ENCODE measurements at regions not wholly inside any gene's neighbourhood (a gene's known extent, or its start where the extent isn't known, plus 50 kb on each side); places are given as distances from the start of the nearest gene placed in this dataset.

DNA sequence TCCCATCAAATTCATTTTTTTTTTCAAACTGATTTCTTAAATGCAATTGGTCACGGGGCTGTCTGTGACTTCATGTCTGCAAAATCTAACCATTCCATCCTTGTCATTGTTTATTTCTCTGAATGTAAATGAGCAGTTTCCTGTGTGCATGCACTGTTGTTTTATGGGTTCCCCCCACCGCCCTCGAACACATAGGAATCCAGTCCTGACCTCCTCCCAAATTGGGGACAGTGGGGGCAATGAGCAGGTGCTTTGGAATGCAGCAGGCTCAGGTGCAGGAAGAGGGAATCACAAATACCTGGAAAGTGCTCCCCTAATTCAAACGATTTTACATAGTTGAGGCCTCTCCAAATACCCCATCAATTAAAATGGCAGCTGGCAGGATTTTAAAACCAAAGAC lies 62.6 kb upstream of the ESRRB start:
- Mint-ChIP-seq H3K4me1 (peaks cover 7% of the 10 kb centered on the region), H3K36me3 (ENCODE audit: low read depth) (peaks cover 2% of the 10 kb centered on the region), H3K4me3 (no peak overlapping the region), H3K27ac (no peak overlapping the region), H3K27me3 (peaks cover 75% of the 10 kb centered on the region)
- no peak for DNase-seq
- ATAC-seq: no peak
- H3K9me3 ChIP-seq (ENCODE audit: control insufficient read depth, low read length, poor library complexity, severe bottlenecking): no peaks in the 10 kb centered on the region

DNA sequence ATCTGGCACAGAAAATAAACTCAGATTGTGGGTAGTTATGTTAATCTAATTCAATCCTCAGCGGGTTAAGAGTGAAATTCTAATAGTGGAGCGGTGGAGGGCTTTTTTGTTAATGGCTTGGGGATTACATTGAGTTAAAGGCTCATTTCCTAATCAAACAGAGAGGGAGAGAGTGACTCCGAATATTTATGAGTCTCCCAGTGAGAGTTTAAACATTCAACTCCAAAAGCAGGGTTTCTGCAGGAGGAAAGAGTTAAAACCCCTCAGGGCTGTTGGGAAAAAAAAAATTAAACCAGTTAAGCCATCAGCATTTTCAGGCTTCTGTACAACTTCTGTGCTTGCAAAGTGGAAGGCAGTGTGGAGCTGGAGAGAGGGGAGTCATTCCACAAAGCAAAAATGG lies 62.1 kb upstream of the ESRRB start:
- H3K27ac Mint-ChIP-seq: no peak overlapping the region
- DNase-seq (no peak), ATAC-seq (no peak)
- peaks cover 2% of the 10 kb centered on the region for H3K36me3 Mint-ChIP-seq (ENCODE audit: low read depth)
- H3K4me3 Mint-ChIP-seq: no peak overlapping the region
- peaks cover 71% of the 10 kb centered on the region for H3K27me3 Mint-ChIP-seq
- no peaks in the 10 kb centered on the region for H3K9me3 ChIP-seq (ENCODE audit: control insufficient read depth, low read length, poor library complexity, severe bottlenecking)
- peaks cover 7% of the 10 kb centered on the region for H3K4me1 Mint-ChIP-seq

DNA sequence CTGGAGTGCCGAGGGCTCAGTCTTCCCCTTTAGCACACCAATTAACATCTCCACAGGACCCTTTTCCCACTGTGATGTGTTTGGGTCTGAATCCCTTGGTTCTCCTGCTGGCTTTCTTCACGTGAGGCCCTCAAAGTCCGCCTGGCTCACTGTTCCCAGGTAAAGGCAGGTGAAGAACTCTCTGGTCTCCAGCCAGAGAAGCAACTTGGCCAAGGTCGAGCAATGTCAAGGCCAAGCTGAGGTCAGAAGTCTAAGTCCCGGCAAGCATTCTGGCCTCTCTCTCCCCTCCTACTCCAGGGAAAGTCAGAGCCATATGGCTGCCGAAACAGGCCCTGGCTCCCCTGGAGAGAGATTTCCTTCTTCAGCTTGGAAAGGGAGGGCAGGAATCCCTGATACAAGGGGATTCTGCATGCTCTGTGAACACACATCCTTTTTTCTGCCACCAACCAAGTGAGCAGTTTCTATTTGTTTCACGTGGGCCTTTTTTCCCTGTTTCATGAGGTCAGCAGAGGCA lies 61.4 kb upstream of the ESRRB start:
- H3K9me3 ChIP-seq (ENCODE audit: control insufficient read depth, low read length, poor library complexity, severe bottlenecking): no peaks in the 10 kb centered on the region
- Mint-ChIP-seq H3K36me3 (ENCODE audit: low read depth) (peaks cover 2% of the 10 kb centered on the region), H3K27me3 (peaks cover 67% of the 10 kb centered on the region), H3K27ac (no peak overlapping the region), H3K4me3 (no peak overlapping the region), H3K4me1 (peaks cover 7% of the 10 kb centered on the region)
- no peak for DNase-seq
- ATAC-seq: no peak

DNA sequence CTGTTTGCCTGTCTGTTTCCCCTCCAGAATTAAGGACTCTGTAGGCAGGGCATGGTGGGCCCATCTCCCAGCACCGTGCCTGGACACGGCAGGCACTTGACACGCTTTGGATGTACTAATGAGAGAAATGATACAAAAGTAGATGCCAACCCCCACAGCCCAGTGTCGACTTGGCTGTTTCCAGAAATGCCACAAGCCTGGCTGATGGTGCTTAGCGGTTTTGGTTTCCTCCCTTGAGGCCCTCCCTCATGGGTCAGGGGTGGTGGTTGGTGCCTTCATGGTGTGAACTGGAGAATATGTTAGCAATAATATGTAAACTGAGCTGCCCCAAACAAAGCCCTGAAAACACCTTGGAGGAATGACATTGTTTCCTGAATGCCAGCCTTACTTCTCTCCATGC lies 55.5 kb upstream of the ESRRB start:
- H3K4me1 Mint-ChIP-seq: no peaks in the 10 kb centered on the region
- ATAC-seq: no peak
- H3K4me3 Mint-ChIP-seq: no peak overlapping the region
- no peaks in the 10 kb centered on the region for H3K9me3 ChIP-seq (ENCODE audit: control insufficient read depth, low read length, poor library complexity, severe bottlenecking)
- peaks cover 2% of the 10 kb centered on the region for H3K36me3 Mint-ChIP-seq (ENCODE audit: low read depth)
- DNase-seq: no peak
- peaks cover 41% of the 10 kb centered on the region for H3K27me3 Mint-ChIP-seq
- no peak overlapping the region for H3K27ac Mint-ChIP-seq

DNA sequence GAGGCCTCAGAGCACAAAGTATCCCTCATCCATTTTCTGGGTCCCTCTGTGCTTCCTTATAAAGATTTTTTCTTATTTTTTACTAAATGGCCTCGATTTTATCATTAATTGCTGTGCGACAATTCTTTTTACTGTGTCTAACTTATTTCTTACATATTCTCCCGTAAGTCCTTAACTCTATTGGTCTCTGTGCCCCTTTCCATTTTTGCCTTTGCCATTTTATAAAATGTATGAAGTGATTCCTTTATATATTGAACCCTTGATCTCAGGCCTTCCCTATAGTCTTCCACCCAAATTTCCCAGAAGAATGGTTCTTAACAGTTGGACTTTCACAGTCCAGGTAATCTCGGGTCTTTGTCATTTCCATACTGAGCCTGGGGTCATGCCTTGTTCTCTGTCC lies 55.0 kb upstream of the ESRRB start:
- DNase-seq: no peak
- no peak for ATAC-seq
- H3K9me3 ChIP-seq (ENCODE audit: control insufficient read depth, low read length, poor library complexity, severe bottlenecking): no peaks in the 10 kb centered on the region
- H3K27me3 Mint-ChIP-seq: peaks cover 43% of the 10 kb centered on the region
- H3K4me1 Mint-ChIP-seq: no peaks in the 10 kb centered on the region
- peaks cover 2% of the 10 kb centered on the region for H3K36me3 Mint-ChIP-seq (ENCODE audit: low read depth)
- H3K27ac Mint-ChIP-seq: no peak overlapping the region
- no peak overlapping the region for H3K4me3 Mint-ChIP-seq

DNA sequence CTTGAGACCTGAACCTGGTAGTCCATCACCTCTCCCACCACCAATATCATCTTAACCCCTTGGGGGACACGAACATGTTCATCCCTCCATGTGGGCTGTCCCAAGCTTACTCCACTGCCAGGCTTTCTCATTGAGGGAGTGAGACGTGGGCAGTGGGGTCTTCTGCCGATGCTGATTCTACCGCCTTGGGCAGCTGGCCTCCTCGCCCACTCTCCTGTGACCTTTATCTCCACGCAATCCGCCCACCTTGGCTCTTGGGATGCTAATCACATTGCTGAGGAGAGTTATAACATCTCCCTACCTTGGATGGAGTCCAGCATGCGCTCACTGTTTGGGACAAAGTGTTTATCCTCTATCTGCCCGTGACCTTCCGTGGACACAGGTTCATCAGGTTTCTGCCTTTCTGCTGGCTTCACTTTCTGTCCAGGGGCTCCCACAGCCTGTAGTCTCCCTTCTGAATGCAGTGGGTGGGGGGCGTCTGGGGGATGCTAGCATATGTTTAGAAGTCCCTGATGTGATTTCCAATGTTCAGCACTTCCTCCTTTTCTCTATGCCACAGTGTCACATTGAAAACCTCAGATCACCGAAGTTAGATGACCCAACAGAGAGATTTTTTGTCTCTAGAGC lies 53.2 kb upstream of the ESRRB start:
- Mint-ChIP-seq H3K4me1 (no peaks in the 10 kb centered on the region), H3K36me3 (ENCODE audit: low read depth) (peaks cover 2% of the 10 kb centered on the region), H3K27me3 (peaks cover 47% of the 10 kb centered on the region), H3K27ac (no peak overlapping the region), H3K4me3 (no peak overlapping the region)
- H3K9me3 ChIP-seq (ENCODE audit: control insufficient read depth, low read length, poor library complexity, severe bottlenecking): no peaks in the 10 kb centered on the region
- no peak for DNase-seq
- ATAC-seq: no peak

DNA sequence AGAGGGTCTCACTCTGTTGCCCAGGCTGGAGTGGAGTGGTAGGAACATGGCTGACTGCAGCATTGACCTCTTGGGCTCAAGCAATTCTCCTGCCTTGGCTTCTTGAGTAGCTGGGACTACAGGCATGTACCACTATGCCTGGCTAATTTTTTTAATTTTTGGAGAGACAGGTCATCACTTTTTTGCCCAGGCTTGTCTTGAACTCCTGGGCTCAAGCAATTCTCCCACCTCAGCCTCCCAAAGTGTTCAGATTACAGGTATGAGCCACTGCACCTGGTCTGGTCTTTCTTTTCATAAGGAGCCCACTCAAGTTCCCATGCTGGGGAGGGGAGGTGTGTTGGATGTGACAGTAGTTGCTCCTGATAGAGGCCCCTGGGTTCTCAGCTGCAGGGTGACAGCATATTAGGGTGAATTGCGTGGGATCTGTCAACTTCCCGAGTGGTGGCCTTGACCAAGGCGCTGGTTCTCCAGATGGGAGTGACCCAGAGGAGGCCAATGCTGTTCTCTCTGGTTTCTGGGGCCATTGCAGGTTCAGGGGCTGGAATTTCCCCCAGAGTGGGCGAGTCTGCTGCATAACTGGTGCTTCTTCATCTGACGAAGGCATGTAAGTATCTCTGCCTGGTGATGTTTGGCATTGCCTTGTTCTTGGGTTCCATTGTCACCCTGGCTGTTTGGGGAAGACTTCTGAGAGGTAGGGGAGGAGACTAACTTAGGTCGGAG lies 52.4 kb upstream of the ESRRB start:
- no peak overlapping the region for H3K27ac Mint-ChIP-seq
- ATAC-seq (no peak), DNase-seq (no peak)
- no peaks in the 10 kb centered on the region for H3K4me1 Mint-ChIP-seq
- peaks cover 55% of the 10 kb centered on the region for H3K27me3 Mint-ChIP-seq
- H3K9me3 ChIP-seq (ENCODE audit: control insufficient read depth, low read length, poor library complexity, severe bottlenecking): no peaks in the 10 kb centered on the region
- H3K36me3 Mint-ChIP-seq (ENCODE audit: low read depth): peaks cover 2% of the 10 kb centered on the region
- H3K4me3 Mint-ChIP-seq: no peak overlapping the region

DNA sequence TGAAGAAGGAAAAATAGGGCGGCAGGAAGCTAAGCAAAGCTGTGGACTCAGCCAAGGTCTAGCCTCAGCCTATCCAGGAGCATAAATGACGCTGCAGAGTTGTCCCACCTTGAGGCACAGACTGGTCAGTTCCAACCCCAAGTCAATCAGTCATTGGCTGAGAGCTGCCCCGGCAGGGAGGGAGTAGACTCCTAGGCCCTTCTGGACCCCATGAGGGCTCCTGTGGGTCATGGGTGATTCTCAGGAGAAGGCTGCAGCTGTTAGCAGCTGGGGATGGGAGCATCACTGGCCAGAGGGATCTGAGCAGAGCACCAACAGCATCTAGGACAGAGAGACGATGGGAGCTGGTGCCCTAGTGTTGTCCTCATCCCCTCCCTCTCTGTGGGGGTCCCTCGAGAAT lies 51.8 kb upstream of the ESRRB start:
- Mint-ChIP-seq H3K36me3 (ENCODE audit: low read depth) (peaks cover 6% of the 10 kb centered on the region), H3K27me3 (peaks cover 57% of the 10 kb centered on the region), H3K4me3 (no peak overlapping the region), H3K27ac (no peak overlapping the region), H3K4me1 (peaks cover 2% of the 10 kb centered on the region)
- no peak for DNase-seq
- H3K9me3 ChIP-seq (ENCODE audit: control insufficient read depth, low read length, poor library complexity, severe bottlenecking): no peaks in the 10 kb centered on the region
- ATAC-seq: no peak

Measured in T-helper 17 cell (primary cell).